Upper lobe of right lung (tissue), 1 donor: ENCODE measurements at regions not wholly inside any gene's neighbourhood (a gene's known extent, or its start where the extent isn't known, plus 50 kb on each side); places are given as distances from the start of the nearest gene placed in this dataset.
"Not testable (repeated sequence)": the region's sequence is repeated elsewhere in the genome, so short reads cannot be mapped to it uniquely, and the experiment has no call there.

Source experiments
- ATAC-seq: fragments of 200-7000 bp; cut with Tn5 transposase; one replicate; pipeline ENCODE4 v1.9.1; 2020; ENCODE audit warnings: mild to moderate bottlenecking, moderate library complexity
- DNase-seq: peaks from one replicate; pipeline ENCODE4 v3.0.0-alpha.2; 2020
- H3K27ac ChIP-seq: fragments of 200-600 bp; one replicate; pipeline ENCODE4 v1.8.0; 2022
- H3K27me3 ChIP-seq: fragments of 200-600 bp; one replicate; pipeline ENCODE4 v1.8.0; 2022; ENCODE audit warnings: mild to moderate bottlenecking
- H3K36me3 ChIP-seq: fragments of 200-600 bp; one replicate; pipeline ENCODE4 v1.8.0; 2022
- H3K4me1 ChIP-seq: fragments of 200-600 bp; one replicate; pipeline ENCODE4 v1.8.0; 2022
- H3K4me3 ChIP-seq: fragments of 200-600 bp; one replicate; pipeline ENCODE4 v1.8.0; 2022; ENCODE audit warnings: mild to moderate bottlenecking
- H3K9me3 ChIP-seq: fragments of 200-600 bp; one replicate; pipeline ENCODE4 v1.8.0; 2022
- intact Hi-C: fragments of 100-400 bp; cut with DNase I; formaldehyde crosslinking; loops from one replicate; pipeline ENCODE4 v1.11.0; 2022
- TF ChIP-seq, protein P1 (sequence below): fragments of 200-600 bp; IDR thresholded peaks from one replicate; pipeline ENCODE4 v1.8.0; 2022; ENCODE audit warnings: antibody characterized with exemption
- donor health status: DM: no; HTN: yes; CAD: no; lungs with severe emphysema.

GRCh38 chr5:62243046-62243445 lies 63.0 kb upstream of the KIF2A start:
- H3K27ac ChIP-seq, H3K27me3 ChIP-seq, DNase-seq, H3K4me3 ChIP-seq, intact Hi-C loops, H3K36me3 ChIP-seq, ATAC-seq, H3K9me3 ChIP-seq, H3K4me1 ChIP-seq: not testable (repeated sequence)

DNA sequence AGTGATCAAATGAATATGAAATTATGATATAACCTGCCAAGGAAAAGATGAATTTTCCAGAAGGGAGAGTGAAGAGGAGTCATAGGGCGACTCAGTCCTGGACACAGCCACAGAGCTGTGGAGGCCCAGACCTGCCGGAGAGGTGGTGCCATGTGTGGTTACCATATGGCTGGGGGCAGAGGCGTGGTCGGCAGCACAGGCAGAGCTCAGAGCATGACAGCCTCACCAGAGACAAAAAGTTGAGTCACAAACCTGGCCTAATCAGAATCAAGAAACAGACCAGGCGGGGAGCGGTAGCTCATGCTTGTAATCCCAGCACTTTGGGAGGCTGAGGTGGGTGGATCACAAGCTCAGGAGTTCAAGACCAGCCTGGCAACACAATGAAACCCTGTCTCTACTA lies 57.8 kb upstream of the KIF2A start:
- H3K4me1 ChIP-seq, H3K27me3 ChIP-seq, H3K4me3 ChIP-seq, ATAC-seq, H3K27ac ChIP-seq, H3K9me3 ChIP-seq, H3K36me3 ChIP-seq, intact Hi-C loops, DNase-seq: not testable (repeated sequence)

- DNase-seq, H3K36me3 ChIP-seq, intact Hi-C loops, H3K4me3 ChIP-seq, H3K9me3 ChIP-seq, ATAC-seq, H3K27ac ChIP-seq, H3K27me3 ChIP-seq, H3K4me1 ChIP-seq: not testable (repeated sequence)
These were observed 55.9 kb upstream of the KIF2A start for GRCh38 chr5:62250085-62250484.

DNA sequence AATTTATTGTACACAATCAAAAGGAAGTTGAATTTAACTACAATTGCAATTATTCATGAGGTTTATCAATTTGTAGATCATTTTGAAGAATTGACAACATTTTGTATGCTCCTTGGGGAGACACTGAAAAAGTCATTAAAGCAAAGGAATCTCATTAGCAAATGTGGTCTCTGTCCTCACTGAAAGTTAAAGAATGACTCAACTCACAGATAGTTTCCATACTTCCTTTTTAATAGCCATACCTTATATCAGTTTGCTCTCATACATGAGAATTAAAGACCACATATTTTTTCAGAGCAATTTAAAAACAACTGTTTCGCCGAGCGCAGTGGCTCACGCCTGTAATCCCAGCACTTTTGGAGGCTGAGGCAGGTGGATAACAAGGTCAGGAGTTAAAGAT lies 55.1 kb upstream of the KIF2A start:
- H3K9me3 ChIP-seq, H3K27ac ChIP-seq, H3K36me3 ChIP-seq, H3K27me3 ChIP-seq, H3K4me3 ChIP-seq, H3K4me1 ChIP-seq, DNase-seq, intact Hi-C loops, ATAC-seq: not testable (repeated sequence)

DNA sequence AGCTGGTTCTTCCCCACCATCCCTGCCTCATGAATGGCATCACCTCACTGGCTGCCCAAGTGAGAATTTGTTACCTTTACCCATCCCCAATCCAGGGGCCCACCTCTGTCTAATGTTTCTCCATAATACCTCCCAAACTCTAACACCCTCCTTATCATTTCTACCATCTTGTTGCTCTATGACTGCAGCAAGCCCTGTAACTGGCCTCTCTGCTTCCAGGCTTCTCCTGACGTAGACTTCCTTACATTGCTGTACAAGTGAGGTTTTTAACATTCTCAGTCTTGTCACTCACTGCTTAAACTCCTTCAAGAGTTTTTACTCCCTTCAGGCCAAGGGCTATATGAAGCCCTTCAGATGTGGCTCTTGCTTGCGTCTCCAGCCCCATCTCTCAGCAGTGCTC lies 53.5 kb upstream of the KIF2A start:
- H3K4me1 ChIP-seq, H3K36me3 ChIP-seq, H3K9me3 ChIP-seq, ATAC-seq, intact Hi-C loops, H3K27me3 ChIP-seq, H3K4me3 ChIP-seq, H3K27ac ChIP-seq, DNase-seq: not testable (repeated sequence)

DNA sequence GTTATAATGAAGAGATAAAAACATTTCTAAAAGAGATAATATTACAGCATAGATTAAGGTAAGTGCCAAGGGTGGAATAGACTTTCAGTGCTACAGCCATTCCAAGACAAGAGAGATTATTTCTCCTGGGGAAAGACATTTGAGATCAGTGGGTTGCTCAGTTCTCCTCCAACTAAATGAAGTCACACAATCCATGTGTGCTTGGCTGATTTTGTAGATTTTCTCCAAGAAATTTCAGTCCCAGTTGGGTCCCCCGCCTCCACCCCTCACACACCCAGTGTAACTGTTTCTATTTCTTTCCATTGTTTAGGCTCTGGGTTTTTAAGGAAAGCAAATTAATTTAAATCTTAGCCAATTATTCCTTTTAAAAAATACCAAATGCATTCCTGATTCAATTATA lies 50.5 kb upstream of the KIF2A start:
- H3K4me3 ChIP-seq, H3K9me3 ChIP-seq, H3K36me3 ChIP-seq, H3K4me1 ChIP-seq, H3K27ac ChIP-seq, intact Hi-C loops, ATAC-seq, DNase-seq, H3K27me3 ChIP-seq: not testable (repeated sequence)

- no peaks in the 10 kb centered on the region for H3K27me3 ChIP-seq
- DNase-seq (no peak), ATAC-seq (peak; percentile 43)
- no peaks in the 10 kb centered on the region for H3K9me3 ChIP-seq
- no peaks in the 10 kb centered on the region for H3K4me1 ChIP-seq
- no peak overlapping the region for H3K4me3 ChIP-seq
- intact Hi-C loops: no loop called here
- TF ChIP-seq, protein P1, sequence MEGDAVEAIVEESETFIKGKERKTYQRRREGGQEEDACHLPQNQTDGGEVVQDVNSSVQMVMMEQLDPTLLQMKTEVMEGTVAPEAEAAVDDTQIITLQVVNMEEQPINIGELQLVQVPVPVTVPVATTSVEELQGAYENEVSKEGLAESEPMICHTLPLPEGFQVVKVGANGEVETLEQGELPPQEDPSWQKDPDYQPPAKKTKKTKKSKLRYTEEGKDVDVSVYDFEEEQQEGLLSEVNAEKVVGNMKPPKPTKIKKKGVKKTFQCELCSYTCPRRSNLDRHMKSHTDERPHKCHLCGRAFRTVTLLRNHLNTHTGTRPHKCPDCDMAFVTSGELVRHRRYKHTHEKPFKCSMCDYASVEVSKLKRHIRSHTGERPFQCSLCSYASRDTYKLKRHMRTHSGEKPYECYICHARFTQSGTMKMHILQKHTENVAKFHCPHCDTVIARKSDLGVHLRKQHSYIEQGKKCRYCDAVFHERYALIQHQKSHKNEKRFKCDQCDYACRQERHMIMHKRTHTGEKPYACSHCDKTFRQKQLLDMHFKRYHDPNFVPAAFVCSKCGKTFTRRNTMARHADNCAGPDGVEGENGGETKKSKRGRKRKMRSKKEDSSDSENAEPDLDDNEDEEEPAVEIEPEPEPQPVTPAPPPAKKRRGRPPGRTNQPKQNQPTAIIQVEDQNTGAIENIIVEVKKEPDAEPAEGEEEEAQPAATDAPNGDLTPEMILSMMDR: no peak
- H3K36me3 ChIP-seq: no peaks in the 10 kb centered on the region
- no peak overlapping the region for H3K27ac ChIP-seq
These were observed 49.6 kb upstream of the KIF2A start for GRCh38 chr5:62256161-62257019.
